Nephron progenitor cell (in vitro differentiated cells): ENCODE measurements at regions not wholly inside any gene's neighbourhood (a gene's known extent, or its start where the extent isn't known, plus 50 kb on each side); places are given as distances from the start of the nearest gene placed in this dataset.

Source experiments
- DNase-seq: peaks from one replicate; pipeline ENCODE4 v3.0.0; 2021
- H3K27ac Mint-ChIP-seq: 2 replicates; pipeline ENCODE4 v1.8.0; 2021; ENCODE audit warnings: mild to moderate bottlenecking, moderate library complexity, mixed read lengths
- H3K27me3 Mint-ChIP-seq: 2 replicates; pipeline ENCODE4 v1.8.0; 2021; ENCODE audit warnings: mild to moderate bottlenecking, low read depth, mixed read lengths; ENCODE audit not compliant: poor library complexity
- H3K36me3 Mint-ChIP-seq: 2 replicates; pipeline ENCODE4 v1.8.0; 2021; ENCODE audit warnings: low read depth, mixed read lengths
- H3K4me1 Mint-ChIP-seq: 2 replicates; pipeline ENCODE4 v1.8.0; 2021; ENCODE audit warnings: mixed read lengths
- H3K4me3 Mint-ChIP-seq: 2 replicates; pipeline ENCODE4 v1.8.0; 2021; ENCODE audit warnings: mild to moderate bottlenecking, moderate library complexity, mixed read lengths
- H3K9me3 Mint-ChIP-seq: 2 replicates; pipeline ENCODE4 v1.8.0; 2021; ENCODE audit warnings: mild to moderate bottlenecking, moderate library complexity, mixed read lengths
- TF ChIP-seq, protein P1 (sequence below): fragments of 200-600 bp; sonication (generic); IDR thresholded peaks from 2 replicates; pipeline ENCODE4 v1.5.0; 2021; ENCODE audit warnings: antibody characterized with exemption

DNA sequence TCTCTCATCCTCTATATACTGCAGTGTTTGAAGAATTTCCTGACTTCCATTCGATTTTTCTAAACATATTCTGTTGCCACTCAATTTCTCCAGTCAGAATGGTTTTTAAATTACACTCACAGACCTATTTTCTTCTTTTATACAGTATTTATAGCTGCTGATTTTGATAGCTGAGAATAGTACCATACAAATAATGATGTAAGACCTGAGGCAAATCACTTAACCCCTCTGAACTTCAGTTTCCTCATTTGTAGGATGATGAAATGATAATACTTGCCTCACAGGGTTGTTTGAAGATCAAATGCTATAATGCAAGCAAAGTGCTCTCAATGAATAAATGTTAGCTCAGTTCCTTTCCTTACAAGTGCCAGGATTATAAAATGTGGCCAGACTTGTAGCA lies 241.8 kb downstream of the CPS1 start:
- no peaks in the 10 kb centered on the region for H3K36me3 Mint-ChIP-seq
- no peaks in the 10 kb centered on the region for H3K27me3 Mint-ChIP-seq
- H3K4me3 Mint-ChIP-seq, result no peak overlapping the region
- TF ChIP-seq, protein P1, sequence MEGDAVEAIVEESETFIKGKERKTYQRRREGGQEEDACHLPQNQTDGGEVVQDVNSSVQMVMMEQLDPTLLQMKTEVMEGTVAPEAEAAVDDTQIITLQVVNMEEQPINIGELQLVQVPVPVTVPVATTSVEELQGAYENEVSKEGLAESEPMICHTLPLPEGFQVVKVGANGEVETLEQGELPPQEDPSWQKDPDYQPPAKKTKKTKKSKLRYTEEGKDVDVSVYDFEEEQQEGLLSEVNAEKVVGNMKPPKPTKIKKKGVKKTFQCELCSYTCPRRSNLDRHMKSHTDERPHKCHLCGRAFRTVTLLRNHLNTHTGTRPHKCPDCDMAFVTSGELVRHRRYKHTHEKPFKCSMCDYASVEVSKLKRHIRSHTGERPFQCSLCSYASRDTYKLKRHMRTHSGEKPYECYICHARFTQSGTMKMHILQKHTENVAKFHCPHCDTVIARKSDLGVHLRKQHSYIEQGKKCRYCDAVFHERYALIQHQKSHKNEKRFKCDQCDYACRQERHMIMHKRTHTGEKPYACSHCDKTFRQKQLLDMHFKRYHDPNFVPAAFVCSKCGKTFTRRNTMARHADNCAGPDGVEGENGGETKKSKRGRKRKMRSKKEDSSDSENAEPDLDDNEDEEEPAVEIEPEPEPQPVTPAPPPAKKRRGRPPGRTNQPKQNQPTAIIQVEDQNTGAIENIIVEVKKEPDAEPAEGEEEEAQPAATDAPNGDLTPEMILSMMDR, result no peak
- no peak for DNase-seq
- no peaks in the 10 kb centered on the region for H3K4me1 Mint-ChIP-seq
- H3K27ac Mint-ChIP-seq, result no peak overlapping the region
- H3K9me3 Mint-ChIP-seq, result no peaks in the 10 kb centered on the region

DNA sequence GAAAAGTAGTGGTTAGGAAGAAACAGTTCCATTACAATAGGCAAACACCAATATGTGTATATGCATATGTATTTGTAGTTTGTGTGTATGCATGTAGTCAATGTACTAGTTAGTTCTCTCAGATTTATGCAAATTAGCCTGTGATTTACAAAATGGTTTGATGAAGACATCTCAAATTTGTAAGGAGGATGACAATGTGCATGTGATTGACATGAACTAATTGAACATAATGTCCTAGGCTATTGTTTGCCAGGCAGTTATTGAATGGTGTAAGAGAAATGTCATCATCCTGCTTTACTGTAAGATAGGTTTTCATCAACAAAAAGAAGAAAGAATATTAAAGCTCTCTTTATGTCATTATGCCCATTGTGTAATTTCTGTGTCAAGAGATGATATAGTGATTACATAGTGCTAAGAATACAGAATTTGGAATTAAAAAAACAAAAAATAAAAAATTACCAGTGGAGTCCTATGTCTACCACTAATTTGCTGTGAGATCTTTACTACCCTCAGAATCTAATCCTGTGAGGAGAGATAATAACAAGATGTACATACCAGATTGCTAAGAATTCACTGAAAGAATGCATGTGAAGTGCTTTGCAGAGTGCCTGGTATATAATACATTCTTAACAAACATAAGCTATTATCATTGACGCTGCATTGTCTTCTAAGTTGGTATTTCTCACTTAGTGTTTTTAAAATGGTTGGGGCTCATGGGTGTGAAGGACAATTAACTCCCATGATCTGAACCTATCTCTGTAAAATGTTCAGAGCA lies 258.0 kb downstream of the CPS1 start:
- Mint-ChIP-seq H3K4me3 (no peak overlapping the region), H3K4me1 (no peaks in the 10 kb centered on the region), H3K36me3 (no peaks in the 10 kb centered on the region), H3K27ac (no peak overlapping the region), H3K27me3 (no peaks in the 10 kb centered on the region), H3K9me3 (no peaks in the 10 kb centered on the region)
- TF ChIP-seq, protein P1, result no peak
- no peak for DNase-seq

DNA sequence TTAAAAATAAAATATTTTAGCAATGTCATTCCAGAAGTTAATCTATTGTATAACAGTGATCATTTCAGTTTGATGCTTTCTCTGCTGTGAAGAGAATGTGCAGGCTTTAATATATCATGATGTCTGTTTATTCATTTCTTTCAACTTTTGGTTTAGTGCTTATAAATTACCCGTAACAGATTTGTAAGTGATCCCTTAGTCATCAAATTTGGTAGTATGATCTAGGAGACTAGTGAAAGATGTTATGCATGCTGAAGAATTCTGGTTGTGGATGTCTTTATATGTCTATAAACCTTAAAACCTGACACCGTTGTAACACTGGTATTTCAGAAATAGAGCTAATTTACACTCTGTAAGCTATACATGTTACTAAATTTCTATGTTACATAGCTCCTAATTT lies 260.4 kb downstream of the CPS1 start:
- Mint-ChIP-seq H3K36me3 (no peaks in the 10 kb centered on the region), H3K27me3 (no peaks in the 10 kb centered on the region), H3K4me3 (no peak overlapping the region), H3K4me1 (no peaks in the 10 kb centered on the region), H3K9me3 (no peaks in the 10 kb centered on the region), H3K27ac (no peak overlapping the region)
- no peak for DNase-seq
- TF ChIP-seq, protein P1, result no peak

DNA sequence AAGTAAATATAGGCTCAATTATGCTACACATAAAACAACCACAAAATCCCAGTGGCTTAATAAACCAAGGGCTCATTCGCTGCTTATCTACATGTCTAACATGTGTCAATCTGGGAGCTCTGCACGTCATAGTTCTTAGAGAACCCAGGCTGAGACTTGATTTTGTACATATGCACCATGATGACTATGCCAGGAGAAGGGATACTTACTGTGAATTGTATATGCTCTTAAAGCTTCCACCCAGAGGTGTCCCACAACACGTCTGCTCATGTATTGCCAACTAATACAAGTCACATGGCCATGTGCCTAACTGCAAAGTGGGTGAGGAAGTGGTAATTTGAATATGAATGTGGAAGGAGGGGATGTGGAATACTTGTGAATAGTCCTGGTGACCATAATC lies 262.1 kb downstream of the CPS1 start:
- Mint-ChIP-seq H3K4me3 (no peak overlapping the region), H3K9me3 (no peaks in the 10 kb centered on the region), H3K4me1 (no peaks in the 10 kb centered on the region), H3K27me3 (no peaks in the 10 kb centered on the region), H3K36me3 (no peaks in the 10 kb centered on the region), H3K27ac (no peak overlapping the region)
- DNase-seq, result no peak
- TF ChIP-seq, protein P1, result no peak

DNA sequence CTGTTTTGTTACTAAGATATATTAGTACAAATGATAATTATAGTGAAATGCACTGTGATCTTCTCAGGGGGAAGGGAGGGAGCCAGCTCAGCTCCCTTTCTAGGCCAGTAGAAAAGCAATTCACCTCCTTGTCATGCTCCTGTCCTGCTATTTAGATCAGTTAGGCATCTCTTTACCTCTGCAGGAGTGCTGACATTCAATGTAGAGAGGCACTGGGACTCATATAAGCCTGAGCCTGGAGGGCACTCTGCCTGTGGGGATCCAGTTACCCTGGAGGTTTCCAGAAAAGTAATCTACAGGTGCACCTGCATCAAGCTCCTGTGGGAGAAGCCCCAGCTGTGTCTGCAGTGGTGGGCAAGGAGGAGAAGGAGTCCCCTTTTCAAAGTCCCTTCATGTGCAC lies 277.0 kb downstream of the CPS1 start:
- Mint-ChIP-seq H3K36me3 (no peaks in the 10 kb centered on the region), H3K9me3 (no peaks in the 10 kb centered on the region), H3K4me1 (no peaks in the 10 kb centered on the region), H3K27me3 (peaks cover 3% of the 10 kb centered on the region), H3K27ac (no peak overlapping the region), H3K4me3 (no peak overlapping the region)
- no peak for DNase-seq
- TF ChIP-seq, protein P1, result no peak

DNA sequence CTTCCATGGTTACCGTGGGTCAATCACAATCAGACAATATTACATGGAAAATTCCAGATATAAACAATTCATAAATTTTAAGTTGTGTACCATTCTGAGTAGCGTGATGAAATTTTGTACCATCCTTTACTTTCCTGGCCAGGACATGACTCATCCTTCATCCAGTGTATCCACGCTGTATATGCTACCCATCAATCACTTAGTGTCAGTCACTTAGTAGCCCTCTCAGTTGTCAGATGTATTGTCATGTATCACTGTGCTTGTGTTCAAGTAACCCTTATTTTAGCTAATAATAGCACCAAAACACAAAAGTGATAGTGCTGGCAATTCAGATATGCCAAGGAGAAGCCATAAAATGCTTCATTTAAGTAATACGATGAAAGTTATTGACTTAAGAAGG lies 282.6 kb downstream of the CPS1 start:
- TF ChIP-seq, protein P1, result no peak
- Mint-ChIP-seq H3K9me3 (no peaks in the 10 kb centered on the region), H3K27ac (no peak overlapping the region)

More for the DNA sequence above, 282.6 kb downstream of the CPS1 start:
- Mint-ChIP-seq H3K4me1 (no peaks in the 10 kb centered on the region), H3K27me3 (no peaks in the 10 kb centered on the region), H3K4me3 (no peak overlapping the region), H3K36me3 (no peaks in the 10 kb centered on the region)
- DNase-seq, result no peak
